Activated CD4-positive, alpha-beta T cell treated with anti-CD3 and anti-CD28 coated beads, Interleukin-2, amount 50 U/mL, for 24 hours (primary cell): ENCODE measurements at regions not wholly inside any gene's neighbourhood (a gene's known extent, or its start where the extent isn't known, plus 50 kb on each side); places are given as distances from the start of the nearest gene placed in this dataset.

Source experiments
- DNase-seq, 2 donors: peaks; one replicate each; pipeline ENCODE4 v3.0.0-alpha.2; 2020; ENCODE audit warnings: low read depth in 1 of 2, low spot score in 1 of 2

GRCh38 chr10:131480066-131480465 lies 168.5 kb upstream of the TCERG1L start:
- no peak for DNase-seq

GRCh38 chr10:131480861-131481260 lies 169.3 kb upstream of the TCERG1L start:
- no peak for DNase-seq

DNA sequence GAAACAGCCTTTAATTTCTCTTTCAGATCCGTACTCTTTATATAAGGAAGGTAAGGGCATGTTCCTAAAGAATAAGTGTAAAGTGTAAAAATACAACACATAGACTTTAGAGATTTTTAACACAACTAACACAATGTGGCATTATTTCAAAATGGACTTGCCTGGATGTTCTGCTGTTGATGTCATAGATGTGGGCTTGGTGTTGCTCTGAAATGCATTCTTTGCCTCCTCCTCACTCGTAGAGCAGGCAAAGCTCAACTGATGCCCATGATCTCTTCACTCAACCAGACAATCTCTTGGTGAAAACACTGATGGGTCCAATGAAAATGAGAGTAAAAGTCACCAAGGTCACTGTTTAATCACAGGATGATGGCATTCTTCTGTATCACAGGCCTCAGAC lies 174.2 kb upstream of the TCERG1L start:
- no peak for DNase-seq

DNA sequence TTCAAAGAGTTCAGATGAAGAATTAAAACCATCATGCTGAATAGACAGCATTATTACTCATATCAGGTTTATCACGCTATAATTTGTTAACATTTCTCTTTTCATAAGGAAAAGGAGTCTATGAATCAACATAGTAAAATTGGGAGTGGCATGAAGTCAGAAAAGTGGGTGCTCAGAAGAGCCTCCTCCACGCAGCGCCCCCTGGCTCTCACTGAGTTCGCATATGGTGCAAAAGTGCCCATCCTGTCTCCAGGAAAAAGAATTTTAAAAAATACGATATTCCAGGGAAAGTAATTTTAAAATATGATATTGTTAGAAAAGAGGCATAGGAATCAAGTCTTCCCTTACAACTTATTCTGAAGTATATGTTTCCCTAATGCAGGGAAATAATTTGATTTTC lies 176.3 kb upstream of the TCERG1L start:
- DNase-seq = no peak

GRCh38 chr10:131490991-131491594 lies 179.6 kb upstream of the TCERG1L start:
- DNase-seq = no peak

DNA sequence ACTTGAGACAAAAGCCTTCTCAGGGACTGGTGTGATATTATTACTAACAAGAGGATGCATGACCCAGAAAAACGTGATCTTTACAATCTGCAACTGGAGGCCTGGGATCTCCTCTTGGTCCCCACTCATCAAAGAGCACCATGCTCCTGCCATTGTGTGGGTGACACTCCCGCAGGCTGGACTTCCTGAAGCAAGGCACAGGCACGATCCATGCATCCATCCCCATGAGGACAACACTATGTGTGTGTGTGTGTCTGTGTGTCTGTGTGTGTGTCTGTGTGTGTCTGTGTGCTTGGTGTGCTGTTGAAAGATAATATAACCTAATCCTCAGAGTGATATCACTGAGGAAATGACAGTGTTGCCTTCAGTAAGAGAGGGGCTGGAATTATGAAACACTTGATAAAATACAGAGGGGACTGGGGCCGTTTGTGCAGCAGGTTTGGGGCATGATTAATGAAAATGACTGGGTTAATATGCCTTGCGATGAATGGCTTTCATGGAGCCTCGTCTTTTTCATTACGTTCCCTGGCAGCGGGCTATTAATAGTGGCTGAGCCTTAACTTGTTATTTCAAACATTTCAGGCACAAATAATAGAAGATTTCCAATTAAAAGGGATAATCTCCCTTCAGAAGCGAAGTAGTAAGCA lies 180.8 kb upstream of the TCERG1L start:
- DNase-seq = no peak

GRCh38 chr10:131493432-131493831 lies 181.9 kb upstream of the TCERG1L start:
- no peak for DNase-seq

GRCh38 chr10:131494451-131494850 lies 182.9 kb upstream of the TCERG1L start:
- DNase-seq = no peak

DNA sequence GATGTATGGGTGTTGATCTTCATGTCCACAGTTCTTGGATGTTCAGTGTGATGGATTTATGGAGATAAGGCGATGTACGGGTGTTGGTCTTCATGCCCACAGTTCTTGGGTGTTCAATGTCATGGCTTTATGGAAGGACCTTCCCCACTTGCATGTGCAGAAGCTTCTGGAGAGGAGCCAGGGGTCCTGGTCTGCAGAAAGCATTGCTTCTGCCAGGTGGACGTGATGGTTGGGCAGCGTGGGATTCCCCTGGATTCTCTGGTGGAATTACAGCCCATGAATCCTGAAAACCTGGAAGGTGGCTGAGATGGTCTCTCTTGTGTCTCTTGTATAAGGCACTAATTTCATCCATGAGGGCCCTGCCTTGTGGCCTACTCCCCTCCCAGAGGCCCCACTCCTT lies 183.7 kb upstream of the TCERG1L start:
- DNase-seq = no peak

GRCh38 chr10:131495892-131496291 lies 184.4 kb upstream of the TCERG1L start:
- no peak for DNase-seq

DNA sequence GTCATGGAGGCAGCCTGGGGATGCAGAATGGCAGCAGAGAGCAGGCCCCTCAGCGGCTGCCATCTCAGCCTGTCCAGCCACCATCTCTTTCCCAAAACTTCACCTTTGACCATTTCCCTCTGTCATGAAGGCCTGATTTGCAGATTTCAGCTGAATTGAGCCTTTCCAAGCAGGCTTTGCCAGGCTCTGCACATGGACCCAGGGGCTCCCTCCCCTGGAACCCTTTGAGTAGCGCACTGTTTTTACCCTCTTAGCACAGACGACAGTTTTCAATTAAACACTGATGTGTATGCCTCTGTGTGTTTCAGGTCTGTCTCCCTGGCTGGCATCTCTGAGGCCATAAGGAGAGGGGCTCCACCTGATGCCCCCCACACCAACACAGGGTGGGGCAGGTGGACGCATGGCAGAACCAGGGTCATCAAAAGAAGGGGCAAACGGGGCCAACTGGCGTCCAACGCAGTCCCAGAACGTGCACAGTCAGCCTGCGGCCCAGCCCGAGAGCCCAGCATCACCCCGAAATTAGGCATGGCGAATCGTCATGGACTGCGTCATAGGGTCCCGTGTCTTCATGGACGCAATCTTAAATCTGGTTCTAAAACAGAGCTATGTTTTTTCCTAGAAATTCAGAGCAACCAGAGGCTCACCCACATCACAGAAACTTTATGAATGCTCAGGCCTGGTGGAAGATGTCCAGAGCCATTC lies 185.0 kb upstream of the TCERG1L start:
- DNase-seq = no peak

GRCh38 chr10:131499566-131499965 lies 188.0 kb upstream of the TCERG1L start:
- no peak for DNase-seq

DNA sequence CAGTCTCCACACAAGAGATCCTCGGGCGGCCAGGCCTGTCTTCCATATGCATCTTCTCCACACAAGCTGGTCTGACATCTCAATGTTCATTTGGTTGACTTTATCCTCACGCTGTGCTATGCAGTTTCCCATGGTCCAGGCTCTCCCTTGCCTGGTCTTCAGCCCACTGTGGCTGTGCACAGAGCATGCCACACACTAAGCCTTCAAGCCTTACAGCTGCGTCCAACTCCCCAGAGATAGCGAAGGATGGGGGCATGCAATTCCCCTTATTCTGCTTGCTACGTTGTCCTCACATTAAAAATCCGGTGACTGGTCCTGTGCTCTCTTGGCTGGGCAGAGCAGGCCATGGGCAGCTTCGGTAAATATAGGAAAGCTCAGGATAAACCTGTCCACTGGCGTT lies 188.7 kb upstream of the TCERG1L start:
- DNase-seq = no peak

GRCh38 chr10:131500892-131501291 lies 189.4 kb upstream of the TCERG1L start:
- DNase-seq = no peak

DNA sequence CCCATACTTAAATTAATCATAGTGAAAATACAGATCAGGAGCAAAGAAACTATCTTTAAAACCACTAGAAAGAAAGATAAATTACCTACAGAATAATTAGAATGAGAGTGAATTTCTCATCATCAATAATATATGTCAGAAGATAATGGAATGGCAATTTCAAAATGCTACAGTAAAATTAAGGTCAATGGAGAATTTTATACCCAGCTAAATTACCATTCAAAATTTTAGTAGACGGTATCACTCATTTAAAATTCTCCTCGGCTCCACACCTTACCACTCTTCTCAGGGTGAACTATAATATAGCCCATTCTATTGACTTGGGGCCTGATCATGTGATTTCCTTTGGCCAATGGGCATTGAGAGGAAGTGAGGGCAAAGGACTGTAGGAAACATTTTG lies 192.5 kb upstream of the TCERG1L start:
- no peak for DNase-seq

- DNase-seq = no peak
Measured at GRCh38 chr10:131511391-131511790, 199.9 kb upstream of the TCERG1L start.

GRCh38 chr10:131512852-131513251 lies 201.3 kb upstream of the TCERG1L start:
- no peak for DNase-seq

- no peak for DNase-seq
Measured at GRCh38 chr10:131513445-131513844, 201.9 kb upstream of the TCERG1L start.

DNA sequence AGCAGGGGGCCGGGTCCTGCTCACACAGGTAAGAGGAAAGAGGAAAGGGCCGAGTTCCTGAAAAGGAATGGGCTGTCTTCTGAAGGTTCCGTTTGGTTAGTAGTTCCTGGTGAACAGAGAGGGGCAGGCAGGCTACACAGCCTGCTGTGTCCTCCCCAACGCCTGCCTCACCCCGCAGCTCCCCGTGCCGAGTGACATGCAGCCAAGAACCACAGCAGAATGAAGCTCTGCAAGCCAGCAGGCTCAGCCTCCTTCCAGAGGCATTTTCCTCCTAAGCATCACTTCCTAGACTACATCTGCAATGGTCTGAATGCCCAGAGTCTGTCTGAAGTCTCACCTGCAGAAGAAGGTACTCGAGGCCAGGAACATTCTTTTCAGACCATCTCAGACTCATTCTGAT lies 202.4 kb upstream of the TCERG1L start:
- no peak for DNase-seq

- no peak for DNase-seq
Measured at GRCh38 chr10:131514454-131514853, 202.9 kb upstream of the TCERG1L start.

- no peak for DNase-seq
Measured at GRCh38 chr10:131516285-131516684, 204.8 kb upstream of the TCERG1L start.

DNA sequence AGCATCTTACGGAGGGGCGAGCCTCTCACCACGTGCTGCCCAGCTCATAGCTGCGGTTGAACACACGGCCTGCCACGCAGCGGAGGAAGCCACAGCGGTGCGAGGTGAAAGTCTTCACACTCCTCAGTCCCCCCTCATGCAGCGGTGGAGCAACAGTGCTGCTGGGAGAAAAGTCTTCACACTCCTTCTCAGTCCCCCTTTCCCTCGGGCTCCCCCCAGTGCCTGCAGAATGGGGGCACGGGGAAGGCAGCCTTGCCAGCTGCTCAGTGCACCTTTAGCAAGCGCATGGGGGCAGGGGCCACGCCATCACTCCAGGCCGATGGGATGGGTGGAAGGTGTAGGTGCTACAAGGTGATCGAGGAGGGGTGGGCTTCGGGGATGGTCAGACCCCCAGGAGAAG lies 206.3 kb upstream of the TCERG1L start:
- DNase-seq = no peak
